Activated T-cell treated with anti-CD3 and anti-CD28 coated beads, Interleukin-2, amount 50 U/mL, for 72 hours (primary cell): ENCODE measurements at regions not wholly inside any gene's neighbourhood (a gene's known extent, or its start where the extent isn't known, plus 50 kb on each side); places are given as distances from the start of the nearest gene placed in this dataset.
"Not testable (repeated sequence)": the region's sequence is repeated elsewhere in the genome, so short reads cannot be mapped to it uniquely, and the experiment has no call there.

Experiments used
- ATAC-seq, 2 donors: fragments of 150-1000 bp; cut with Tn5 transposase; replicated peaks in 1 of 2; 2 replicates each; pipeline ENCODE4 v1.10.0; 2021; ENCODE audit warnings: moderate library complexity in 2 of 2, mild to moderate bottlenecking in 1 of 2
- DNase-seq, 2 donors: peaks; one replicate each; pipeline ENCODE4 v3.0.0; 2021 to 2022; ENCODE audit warnings: mixed read lengths in 1 of 2
- H3K27ac Mint-ChIP-seq: one replicate; pipeline ENCODE4 v1.8.0; 2022; ENCODE audit warnings: mild to moderate bottlenecking, moderate library complexity, mixed read lengths
- H3K27me3 Mint-ChIP-seq: one replicate; pipeline ENCODE4 v1.8.0; 2022; ENCODE audit warnings: low read depth, mixed read lengths
- H3K36me3 Mint-ChIP-seq, 2 donors: one replicate each; pipeline ENCODE4 v1.8.0; 2022; ENCODE audit warnings: mixed read lengths in 2 of 2, mild to moderate bottlenecking in 1 of 2; ENCODE audit not compliant: insufficient read depth in 2 of 2
- H3K4me1 Mint-ChIP-seq: one replicate; pipeline ENCODE4 v1.8.0; 2022; ENCODE audit warnings: low read depth, mixed read lengths
- H3K4me3 Mint-ChIP-seq, 2 donors: one replicate each; pipeline ENCODE4 v1.8.0; 2022; ENCODE audit warnings: mild to moderate bottlenecking in 2 of 2, mixed read lengths in 2 of 2, moderate library complexity in 2 of 2
- H3K9me3 Mint-ChIP-seq, 2 donors: one replicate each; pipeline ENCODE4 v1.8.0; 2022; ENCODE audit warnings: mixed read lengths in 2 of 2

- H3K4me1 Mint-ChIP-seq = peaks cover 29% of the 10 kb centered on the region
- H3K36me3 Mint-ChIP-seq = no peaks in the 10 kb centered on the region
- peaks cover 26% of the 10 kb centered on the region for H3K27me3 Mint-ChIP-seq
- peaks cover 3 to 5% of the 10 kb centered on the region in 2 donors for H3K9me3 Mint-ChIP-seq
- DNase-seq (no peak), ATAC-seq (no peak)
- no peak overlapping the region for H3K27ac Mint-ChIP-seq
- H3K4me3 Mint-ChIP-seq = no peak overlapping the region
Observed at GRCh38 chr11:69213964-69214363, 58.2 kb downstream of the SMIM38 start.

- H3K4me3 Mint-ChIP-seq = no peak overlapping the region
- peaks cover 3 to 5% of the 10 kb centered on the region in 2 donors for H3K9me3 Mint-ChIP-seq
- DNase-seq = no peak
- peaks cover 26% of the 10 kb centered on the region for H3K27me3 Mint-ChIP-seq
- H3K36me3 Mint-ChIP-seq = no peaks in the 10 kb centered on the region
- peaks cover 29% of the 10 kb centered on the region for H3K4me1 Mint-ChIP-seq
- no peak for ATAC-seq
- H3K27ac Mint-ChIP-seq = no peak overlapping the region
Observed at GRCh38 chr11:69215216-69215615, 59.5 kb downstream of the SMIM38 start.

GRCh38 chr11:69215784-69216415, 60.2 kb downstream of the SMIM38 start:
- H3K4me1 Mint-ChIP-seq = peaks cover 29% of the 10 kb centered on the region
- DNase-seq = no peak
- ATAC-seq = no peak
- no peak overlapping the region for H3K4me3 Mint-ChIP-seq
- peaks cover 21% of the 10 kb centered on the region for H3K27me3 Mint-ChIP-seq
- no peak overlapping the region for H3K27ac Mint-ChIP-seq
- peaks cover 3 to 5% of the 10 kb centered on the region in 2 donors for H3K9me3 Mint-ChIP-seq
- no peaks in the 10 kb centered on the region for H3K36me3 Mint-ChIP-seq

GRCh38 chr11:69216647-69217051, 60.9 kb downstream of the SMIM38 start:
- peaks cover 3 to 5% of the 10 kb centered on the region in 2 donors for H3K9me3 Mint-ChIP-seq
- no peak for DNase-seq
- ATAC-seq = no peak
- peaks cover 22% of the 10 kb centered on the region for H3K4me1 Mint-ChIP-seq
- no peak overlapping the region for H3K27ac Mint-ChIP-seq
- H3K4me3 Mint-ChIP-seq = no peak overlapping the region
- H3K27me3 Mint-ChIP-seq = peaks cover 13% of the 10 kb centered on the region
- H3K36me3 Mint-ChIP-seq = no peaks in the 10 kb centered on the region

GRCh38 chr11:69217276-69218105, 61.8 kb downstream of the SMIM38 start:
- Mint-ChIP-seq H3K4me1 (peaks cover 14% of the 10 kb centered on the region), H3K27me3 (peaks cover 5% of the 10 kb centered on the region), H3K4me3 (no peak overlapping the region), H3K9me3 (peaks cover 3 to 5% of the 10 kb centered on the region in 2 donors), H3K36me3 (no peaks in the 10 kb centered on the region), H3K27ac (no peak overlapping the region)
- ATAC-seq = no peak
- no peak for DNase-seq

- Mint-ChIP-seq H3K4me3 (no peak overlapping the region), H3K9me3 (peaks cover 3 to 5% of the 10 kb centered on the region in 2 donors), H3K27me3 (no peaks in the 10 kb centered on the region), H3K27ac (no peak overlapping the region), H3K4me1 (peaks cover 6% of the 10 kb centered on the region), H3K36me3 (no peaks in the 10 kb centered on the region)
- no peak for ATAC-seq
- DNase-seq = no peak
Observed at GRCh38 chr11:69218271-69218682, 62.5 kb downstream of the SMIM38 start.

- no peak overlapping the region for H3K27ac Mint-ChIP-seq
- H3K9me3 Mint-ChIP-seq = peaks cover 3 to 5% of the 10 kb centered on the region in 2 donors
- no peak overlapping the region for H3K4me3 Mint-ChIP-seq
- DNase-seq (no peak), ATAC-seq (no peak)
- no peaks in the 10 kb centered on the region for H3K27me3 Mint-ChIP-seq
- H3K4me1 Mint-ChIP-seq = no peaks in the 10 kb centered on the region
- no peaks in the 10 kb centered on the region for H3K36me3 Mint-ChIP-seq
Observed at GRCh38 chr11:69218946-69219720, 63.4 kb downstream of the SMIM38 start.

- no peaks in the 10 kb centered on the region for H3K4me1 Mint-ChIP-seq
- no peak overlapping the region for H3K27ac Mint-ChIP-seq
- DNase-seq = no peak
- ATAC-seq = no peak
- peaks cover under 1 to 3% of the 10 kb centered on the region in 2 donors for H3K9me3 Mint-ChIP-seq
- no peaks in the 10 kb centered on the region for H3K27me3 Mint-ChIP-seq
- H3K36me3 Mint-ChIP-seq = no peaks in the 10 kb centered on the region
- no peak overlapping the region for H3K4me3 Mint-ChIP-seq
Observed at GRCh38 chr11:69219991-69220390, 64.3 kb downstream of the SMIM38 start.

- DNase-seq = no peak
- no peak overlapping the region for H3K27ac Mint-ChIP-seq
- H3K27me3 Mint-ChIP-seq = peaks cover under 1% of the 10 kb centered on the region
- no peaks in the 10 kb centered on the region for H3K4me1 Mint-ChIP-seq
- H3K9me3 Mint-ChIP-seq = peaks cover 2 to 3% of the 10 kb centered on the region in 2 donors
- H3K36me3 Mint-ChIP-seq = no peaks in the 10 kb centered on the region
- H3K4me3 Mint-ChIP-seq = no peak overlapping the region
- ATAC-seq = no peak
Observed at GRCh38 chr11:69220561-69221051, 64.9 kb downstream of the SMIM38 start.

GRCh38 chr11:69221086-69221485, 65.4 kb downstream of the SMIM38 start:
- Mint-ChIP-seq H3K27me3 (peaks cover 5% of the 10 kb centered on the region), H3K27ac (no peak overlapping the region), H3K4me1 (no peaks in the 10 kb centered on the region), H3K4me3 (no peak overlapping the region), H3K36me3 (peaks cover 1 to 2% of the 10 kb centered on the region in 2 donors), H3K9me3 (peaks cover 1 to 3% of the 10 kb centered on the region in 2 donors)
- DNase-seq = no peak
- no peak for ATAC-seq

GRCh38 chr11:69221636-69222035, 65.9 kb downstream of the SMIM38 start:
- not testable (repeated sequence) for H3K36me3 Mint-ChIP-seq, H3K4me3 Mint-ChIP-seq, H3K4me1 Mint-ChIP-seq, H3K9me3 Mint-ChIP-seq, ATAC-seq, DNase-seq, H3K27ac Mint-ChIP-seq
- peaks cover 10% of the 10 kb centered on the region for H3K27me3 Mint-ChIP-seq

- Mint-ChIP-seq H3K4me3 (no peak overlapping the region), H3K27ac (no peak overlapping the region), H3K27me3 (peaks cover 19% of the 10 kb centered on the region), H3K36me3 (peaks cover 2 to 6% of the 10 kb centered on the region in 2 donors), H3K4me1 (no peaks in the 10 kb centered on the region), H3K9me3 (peaks cover 8 to 9% of the 10 kb centered on the region in 2 donors)
- DNase-seq (no peak), ATAC-seq (no peak)
Observed at GRCh38 chr11:69227271-69227670, 66.7 kb upstream of the MYEOV start.

- Mint-ChIP-seq H3K27me3 (peaks cover 19% of the 10 kb centered on the region), H3K4me3 (no peak overlapping the region), H3K4me1 (no peaks in the 10 kb centered on the region), H3K36me3 (peaks cover 2 to 6% of the 10 kb centered on the region in 2 donors), H3K27ac (no peak overlapping the region), H3K9me3 (peaks cover 8 to 9% of the 10 kb centered on the region in 2 donors)
- DNase-seq (no peak), ATAC-seq (no peak)
Observed at GRCh38 chr11:69229511-69229910, 64.4 kb upstream of the MYEOV start.
